Thyroid gland (tissue), 4 donors: ENCODE measurements at regions not wholly inside any gene's neighbourhood (a gene's known extent, or its start where the extent isn't known, plus 50 kb on each side); places are given as distances from the start of the nearest gene placed in this dataset.
A peak's percentile ranks its signal among the peaks of the same experiment; 100 is the strongest.

Experiments used
- POLR2A ChIP-seq, 2 donors: fragments of 450-650 bp; IDR thresholded peaks; one replicate each; pipeline ENCODE4 v1.6.1; 2017; ENCODE audit warnings: antibody characterized with exemption in 2 of 2, mild to moderate bottlenecking in 2 of 2, moderate library complexity in 1 of 2
- TF ChIP-seq, protein P1 (sequence below), 6 experiments: fragments of 200-600 bp in 3 of 6; fragments of 450-650 bp in 3 of 6; sonication (generic) in 3 of 6; IDR thresholded peaks; one replicate each; pipeline ENCODE4 v1.5.1; 2016 to 2019; ENCODE audit warnings: antibody characterized with exemption in 6 of 6, mild to moderate bottlenecking in 2 of 6, inconsistent platforms in 1 of 6, moderate library complexity in 1 of 6

DNA sequence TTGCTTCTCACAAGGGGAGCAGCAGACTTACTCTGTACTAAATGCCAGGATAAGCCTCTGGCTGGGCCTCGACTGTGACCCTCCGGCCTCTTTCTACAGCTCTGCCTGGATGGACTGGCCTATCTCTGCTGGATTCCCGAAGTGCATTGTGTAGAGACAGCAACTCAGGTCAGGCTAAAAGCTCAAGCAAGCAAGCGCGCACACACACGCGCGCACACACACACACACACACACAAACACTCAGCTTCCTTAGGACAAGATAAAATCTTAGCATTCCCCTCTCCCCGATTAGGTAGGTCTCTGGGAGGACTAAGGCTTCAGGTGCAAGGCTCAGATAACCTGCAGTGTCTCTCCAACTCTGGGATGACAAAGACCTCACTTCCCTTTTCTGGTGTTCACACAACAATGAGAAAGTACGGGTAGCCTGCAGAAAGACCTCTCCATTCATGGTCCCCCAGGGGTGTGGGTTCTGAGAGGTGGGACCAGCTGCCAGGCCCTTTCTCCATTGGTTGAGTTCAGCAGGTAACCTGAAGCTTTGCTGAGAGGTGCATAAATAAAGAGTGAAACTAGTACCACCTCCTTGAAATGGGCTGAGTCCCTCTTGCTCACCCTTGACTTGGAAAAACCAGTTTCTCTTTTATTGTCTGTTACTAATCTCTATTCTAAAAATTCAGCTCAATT is 155.1 kb upstream of the CAMK1G start:
- TF ChIP-seq, protein P1, sequence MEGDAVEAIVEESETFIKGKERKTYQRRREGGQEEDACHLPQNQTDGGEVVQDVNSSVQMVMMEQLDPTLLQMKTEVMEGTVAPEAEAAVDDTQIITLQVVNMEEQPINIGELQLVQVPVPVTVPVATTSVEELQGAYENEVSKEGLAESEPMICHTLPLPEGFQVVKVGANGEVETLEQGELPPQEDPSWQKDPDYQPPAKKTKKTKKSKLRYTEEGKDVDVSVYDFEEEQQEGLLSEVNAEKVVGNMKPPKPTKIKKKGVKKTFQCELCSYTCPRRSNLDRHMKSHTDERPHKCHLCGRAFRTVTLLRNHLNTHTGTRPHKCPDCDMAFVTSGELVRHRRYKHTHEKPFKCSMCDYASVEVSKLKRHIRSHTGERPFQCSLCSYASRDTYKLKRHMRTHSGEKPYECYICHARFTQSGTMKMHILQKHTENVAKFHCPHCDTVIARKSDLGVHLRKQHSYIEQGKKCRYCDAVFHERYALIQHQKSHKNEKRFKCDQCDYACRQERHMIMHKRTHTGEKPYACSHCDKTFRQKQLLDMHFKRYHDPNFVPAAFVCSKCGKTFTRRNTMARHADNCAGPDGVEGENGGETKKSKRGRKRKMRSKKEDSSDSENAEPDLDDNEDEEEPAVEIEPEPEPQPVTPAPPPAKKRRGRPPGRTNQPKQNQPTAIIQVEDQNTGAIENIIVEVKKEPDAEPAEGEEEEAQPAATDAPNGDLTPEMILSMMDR (IDR thresholded peaks at IDR 0.05): no peak
- peak in 1 of 2 donors; percentile 16 for TF ChIP-seq POLR2A (IDR thresholded peaks at IDR 0.05)
